CD4-positive, alpha-beta T cell (primary cell): ENCODE measurements at regions not wholly inside any gene's neighbourhood (a gene's known extent, or its start where the extent isn't known, plus 50 kb on each side); places are given as distances from the start of the nearest gene placed in this dataset.

Experiments used
- ATAC-seq: fragments of 200-7000 bp; cut with Tn5 transposase; one replicate; pipeline ENCODE4 v1.10.0; 2022; ENCODE audit warnings: mild to moderate bottlenecking; ENCODE audit not compliant: poor library complexity
- CTCF ChIA-PET: fragments of 350-600 bp; sonication (Branson Sonifier 250); formaldehyde crosslinking; loops from one replicate; lab custom pipeline; 2021; ENCODE audit warnings: antibody characterized with exemption, inconsistent platforms; lab: Charles Lee
- POLR2A ChIA-PET: fragments of 350-600 bp; sonication (Branson Sonifier 250); formaldehyde crosslinking; loops from one replicate; lab custom pipeline; 2021; ENCODE audit warnings: antibody characterized with exemption, inconsistent platforms; lab: Charles Lee
- DNase-seq, 14 experiments: peaks; one replicate each; pipeline ENCODE4 v3.0.0-alpha.2; 2013 to 2020; ENCODE audit warnings: mixed read lengths in 2 of 14
- H3K27ac ChIP-seq, 2 donors: one replicate each; pipeline versions ENCODE4 v1.5.1 to v1.7.0; 2013; ENCODE audit warnings: low read length in 2 of 2, low read depth in 1 of 2, mild to moderate bottlenecking in 1 of 2
- H3K27me3 ChIP-seq, 2 experiments: 1 replicate in 1 of 2; 2 replicates in 1 of 2; pipeline versions ENCODE4 v1.6.1 to v1.7.0; 2013; ENCODE audit warnings: low read length in 2 of 2, control low read depth in 1 of 2, mild to moderate bottlenecking in 1 of 2, moderate library complexity in 1 of 2; ENCODE audit not compliant: insufficient read depth in 2 of 2, control insufficient read depth in 1 of 2
- H3K36me3 ChIP-seq: one replicate; pipeline ENCODE4 v1.6.1; 2013; ENCODE audit warnings: low read length, control low read depth; ENCODE audit not compliant: insufficient read depth
- H3K4me1 ChIP-seq: one replicate; pipeline ENCODE4 v1.6.1; 2013; ENCODE audit warnings: low read length, control low read depth; ENCODE audit not compliant: insufficient read depth
- H3K4me3 ChIP-seq: one replicate; pipeline ENCODE4 v1.5.1; 2013; ENCODE audit warnings: mild to moderate bottlenecking, low read length, moderate library complexity
- H3K9me3 ChIP-seq, 2 experiments: 1 replicate in 1 of 2; 2 replicates in 1 of 2; pipeline versions ENCODE4 v1.6.1 to v1.7.0; 2013; ENCODE audit warnings: low read length in 2 of 2, mild to moderate bottlenecking in 2 of 2, control low read depth in 1 of 2, moderate library complexity in 1 of 2; ENCODE audit not compliant: control insufficient read depth in 1 of 2, insufficient read depth in 1 of 2
- H3K27ac Mint-ChIP-seq: one replicate; pipeline ENCODE4 v1.8.0; 2020; ENCODE audit warnings: mixed read lengths
- H3K27me3 Mint-ChIP-seq: one replicate; pipeline ENCODE4 v1.8.0; 2021; ENCODE audit warnings: mixed read lengths
- H3K36me3 Mint-ChIP-seq: one replicate; pipeline ENCODE4 v1.8.0; 2021; ENCODE audit warnings: low read depth, mixed read lengths
- H3K4me1 Mint-ChIP-seq: one replicate; pipeline ENCODE4 v1.8.0; 2021; ENCODE audit warnings: low read depth, mixed read lengths
- H3K4me3 Mint-ChIP-seq: one replicate; pipeline ENCODE4 v1.8.0; 2020; ENCODE audit warnings: mild to moderate bottlenecking, mixed read lengths
- H3K9me3 Mint-ChIP-seq: one replicate; pipeline ENCODE4 v1.8.0; 2020; ENCODE audit warnings: mixed read lengths
- CTCF ChIP-seq: fragments of 200-600 bp; IDR thresholded peaks from one replicate; pipeline ENCODE4 v1.8.0; 2022; ENCODE audit warnings: antibody characterized with exemption, mild to moderate bottlenecking
- intact Hi-C, 2 experiments: fragments of 100-400 bp; cut with DNase I in 1 of 2; cut with micrococcal nuclease in 1 of 2; formaldehyde crosslinking; loops; one replicate each; pipeline versions ENCODE4 v1.15.1 to v1.9.0; 2023 to 2025; cut with DNase I, micrococcal nuclease

- Mint-ChIP-seq H3K4me3 (no peak overlapping the region), H3K27ac (no peak overlapping the region), H3K36me3 (no peaks in the 10 kb centered on the region), H3K27me3 (no peaks in the 10 kb centered on the region), H3K9me3 (no peaks in the 10 kb centered on the region), H3K4me1 (no peaks in the 10 kb centered on the region)
- Histone ChIP-seq H3K36me3 (no peaks in the 10 kb centered on the region), H3K9me3 (no peaks in the 10 kb centered on the region), H3K27ac (no peak overlapping the region), H3K4me3 (no peak overlapping the region), H3K27me3 (no peaks in the 10 kb centered on the region), H3K4me1 (no peaks in the 10 kb centered on the region)
- intact Hi-C loops, result no loop called here
- CTCF ChIA-PET, result no interaction called here
- TF ChIP-seq CTCF, result no peak
- POLR2A ChIA-PET, result no interaction called here
- no peak for DNase-seq
- no peak for ATAC-seq
These were observed 488.7 kb upstream of the TCF4 start for GRCh38 chr18:56076723-56077122.

- Mint-ChIP-seq H3K4me3 (no peak overlapping the region), H3K36me3 (no peaks in the 10 kb centered on the region), H3K4me1 (no peaks in the 10 kb centered on the region), H3K9me3 (peaks cover 4% of the 10 kb centered on the region), H3K27me3 (no peaks in the 10 kb centered on the region), H3K27ac (no peak overlapping the region)
- ATAC-seq, result no peak
- Histone ChIP-seq H3K4me1 (no peaks in the 10 kb centered on the region), H3K36me3 (no peaks in the 10 kb centered on the region), H3K4me3 (no peak overlapping the region), H3K27me3 (no peaks in the 10 kb centered on the region), H3K27ac (no peak overlapping the region), H3K9me3 (peaks cover 0 to 3% of the 10 kb centered on the region in 2 experiments)
- CTCF ChIA-PET, result no interaction called here
- TF ChIP-seq CTCF, result no peak
- POLR2A ChIA-PET, result no interaction called here
- no peak for DNase-seq
- intact Hi-C loops, result no loop called here
These were observed 480.7 kb upstream of the TCF4 start for GRCh38 chr18:56068701-56069100.

- Mint-ChIP-seq H3K36me3 (no peaks in the 10 kb centered on the region), H3K27ac (no peak overlapping the region)
These were observed 480.1 kb upstream of the TCF4 start for GRCh38 chr18:56067969-56068671.

More at GRCh38 chr18:56067969-56068671, 480.1 kb upstream of the TCF4 start:
- H3K4me1 Mint-ChIP-seq, result no peaks in the 10 kb centered on the region
- CTCF ChIA-PET, result no interaction called here
- ATAC-seq (no peak), DNase-seq (no peak)
- POLR2A ChIA-PET, result no interaction called here
- Histone ChIP-seq H3K27me3 (no peaks in the 10 kb centered on the region), H3K36me3 (no peaks in the 10 kb centered on the region), H3K4me1 (no peaks in the 10 kb centered on the region), H3K9me3 (peaks cover 0 to 3% of the 10 kb centered on the region in 2 experiments), H3K27ac (no peak overlapping the region), H3K4me3 (no peak overlapping the region)
- no peaks in the 10 kb centered on the region for H3K27me3 Mint-ChIP-seq
- peaks cover 4% of the 10 kb centered on the region for H3K9me3 Mint-ChIP-seq
- TF ChIP-seq CTCF, result no peak
- intact Hi-C loops, result no loop called here
- H3K4me3 Mint-ChIP-seq, result no peak overlapping the region
